Middle frontal gyrus (tissue), 1 donor: ENCODE measurements at regions not wholly inside any gene's neighbourhood (a gene's known extent, or its start where the extent isn't known, plus 50 kb on each side); places are given as distances from the start of the nearest gene placed in this dataset.

Experiments
- DNase-seq: peaks from one replicate; pipeline ENCODE4 v3.0.0-alpha.2; 2015; ENCODE audit warnings: low spot score; ENCODE audit errors: extremely low spot score

DNA sequence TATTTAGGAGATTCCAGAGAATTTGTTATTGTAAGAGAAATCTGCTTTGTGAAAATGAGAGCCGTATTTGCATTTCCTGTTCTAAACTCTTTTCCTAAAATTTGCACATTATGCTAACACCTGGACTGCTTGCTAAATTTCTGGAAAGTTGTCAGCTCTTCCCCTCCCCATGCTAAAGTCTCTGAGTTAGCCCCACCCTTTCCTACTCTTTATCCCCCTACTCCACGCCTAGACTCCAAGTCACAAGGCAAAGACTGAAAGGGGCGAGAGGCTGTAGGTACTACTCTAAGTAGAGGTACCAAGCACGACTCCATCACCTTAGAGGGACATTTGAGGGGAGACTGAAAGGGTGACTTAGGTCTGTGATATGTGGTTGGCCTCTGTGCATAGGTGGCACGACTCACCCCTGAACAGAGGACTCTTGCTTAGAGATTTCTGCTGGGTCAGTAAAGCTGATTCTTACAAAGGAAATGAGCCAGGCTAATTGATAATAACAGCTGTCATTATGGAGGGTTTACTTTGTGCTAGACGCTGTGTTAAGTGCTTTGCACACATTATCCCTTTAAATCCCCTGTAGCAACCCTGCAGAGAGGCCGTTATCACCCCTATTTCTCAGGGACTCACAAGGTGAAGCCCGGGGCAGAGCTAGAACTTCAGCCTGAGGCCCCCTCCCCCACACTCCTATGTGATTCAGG is 373.5 kb downstream of the EN1 start:
- no peak for DNase-seq

DNA sequence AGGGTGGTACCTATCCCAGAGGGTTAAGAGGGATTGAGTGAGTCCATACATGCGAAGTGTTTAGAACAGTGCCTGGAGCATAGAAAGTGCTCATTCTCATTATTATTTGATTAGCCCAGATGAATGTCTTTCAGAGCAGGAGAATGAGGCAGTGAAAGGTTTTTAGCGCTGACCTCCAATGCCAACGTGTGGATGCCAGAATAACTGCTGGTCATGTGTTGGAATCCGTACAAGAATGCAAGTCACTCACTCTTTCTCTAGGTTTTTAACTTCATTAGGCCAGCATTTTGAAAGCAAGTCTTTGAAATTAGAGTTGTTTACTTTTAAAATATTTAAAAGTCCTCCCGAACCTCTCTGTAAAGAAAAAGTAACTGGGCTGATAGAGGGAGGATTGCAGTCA is 374.2 kb downstream of the EN1 start:
- no peak for DNase-seq

GRCh38 chr2:118470297-118470696 is 377.2 kb downstream of the EN1 start:
- DNase-seq: no peak

GRCh38 chr2:118469103-118469502 is 378.3 kb downstream of the EN1 start:
- DNase-seq: no peak

GRCh38 chr2:118464546-118465265 is 376.4 kb downstream of the INSIG2 start:
- DNase-seq: no peak

DNA sequence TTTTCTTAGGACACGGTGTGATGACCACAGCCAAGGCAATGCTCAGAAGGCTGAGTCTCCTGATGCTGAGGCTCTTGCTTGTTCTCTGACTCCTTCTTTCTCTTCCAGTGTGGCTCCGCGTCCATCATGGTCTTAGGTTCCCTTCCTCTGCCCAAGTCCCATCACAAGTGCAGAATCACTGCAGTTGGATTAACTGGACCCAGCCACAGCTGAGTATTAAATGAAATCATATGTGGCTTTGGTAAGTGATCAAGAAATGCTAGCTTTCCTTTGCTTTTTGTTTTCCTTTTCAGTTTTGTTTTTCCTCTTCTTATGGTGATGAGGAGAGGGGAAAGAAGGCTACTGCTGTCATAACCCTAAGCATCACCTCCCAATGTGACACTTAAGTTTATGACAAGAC is 375.8 kb downstream of the INSIG2 start:
- no peak for DNase-seq

GRCh38 chr2:118460425-118460824 is 372.2 kb downstream of the INSIG2 start:
- DNase-seq: no peak

GRCh38 chr2:118459426-118459825 is 371.2 kb downstream of the INSIG2 start:
- DNase-seq: no peak

DNA sequence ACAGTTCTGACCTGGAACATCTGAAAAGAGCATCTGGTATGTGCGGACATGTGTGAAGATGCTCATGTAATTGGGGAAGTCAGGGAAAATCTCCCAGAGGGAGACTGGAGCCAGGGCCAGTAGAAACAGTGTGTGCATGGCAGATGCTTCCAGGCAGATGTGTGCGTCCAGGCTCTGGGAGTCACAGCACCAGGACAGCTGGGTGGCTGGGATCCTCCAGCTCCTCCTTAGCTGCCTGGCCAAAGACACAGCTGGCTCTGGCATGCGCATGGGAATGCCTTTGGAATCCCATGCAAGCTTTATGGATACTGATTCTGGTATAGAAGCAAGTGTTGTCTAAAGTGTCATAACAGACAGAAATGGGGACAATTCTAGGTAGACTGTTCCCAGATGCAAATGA is 369.7 kb downstream of the INSIG2 start:
- no peak for DNase-seq

DNA sequence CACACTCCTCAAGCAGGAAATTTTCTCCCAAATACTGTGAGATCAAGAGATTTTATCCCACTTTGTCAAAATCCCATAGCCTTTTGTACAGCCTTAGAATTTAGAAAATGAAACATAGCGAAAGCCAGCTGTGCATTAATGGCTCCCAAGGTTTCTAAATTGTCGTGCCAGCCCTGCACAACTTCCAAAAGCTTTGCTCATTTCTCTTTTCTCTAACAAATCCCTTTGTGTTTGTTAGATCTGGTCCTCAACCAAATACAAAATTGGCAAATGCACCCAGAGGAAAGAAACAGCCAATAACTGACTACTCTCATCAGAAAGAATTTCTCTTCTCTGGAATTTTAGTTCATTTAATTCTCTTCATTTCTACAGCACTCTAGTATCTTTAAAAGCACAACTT is 361.1 kb downstream of the INSIG2 start:
- DNase-seq: no peak

DNA sequence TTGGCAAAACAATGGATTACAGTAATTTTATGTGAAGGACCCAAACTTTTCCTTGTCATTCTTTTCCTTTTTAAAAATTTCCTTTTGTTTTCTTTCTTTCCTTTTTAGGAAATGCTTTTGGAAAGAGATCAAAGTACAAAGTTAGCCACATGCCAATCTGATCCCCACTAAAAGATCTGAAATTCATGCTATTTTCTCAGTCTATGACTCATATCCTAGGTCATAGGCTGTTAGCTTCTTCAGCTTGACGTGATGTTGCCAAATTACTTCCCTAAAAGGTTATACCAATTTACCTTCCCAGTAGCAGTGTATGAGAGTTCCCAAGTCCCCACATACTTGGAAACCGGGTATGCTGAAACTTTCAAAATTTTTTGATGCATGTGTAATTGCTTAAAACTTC is 355.3 kb downstream of the INSIG2 start:
- no peak for DNase-seq

DNA sequence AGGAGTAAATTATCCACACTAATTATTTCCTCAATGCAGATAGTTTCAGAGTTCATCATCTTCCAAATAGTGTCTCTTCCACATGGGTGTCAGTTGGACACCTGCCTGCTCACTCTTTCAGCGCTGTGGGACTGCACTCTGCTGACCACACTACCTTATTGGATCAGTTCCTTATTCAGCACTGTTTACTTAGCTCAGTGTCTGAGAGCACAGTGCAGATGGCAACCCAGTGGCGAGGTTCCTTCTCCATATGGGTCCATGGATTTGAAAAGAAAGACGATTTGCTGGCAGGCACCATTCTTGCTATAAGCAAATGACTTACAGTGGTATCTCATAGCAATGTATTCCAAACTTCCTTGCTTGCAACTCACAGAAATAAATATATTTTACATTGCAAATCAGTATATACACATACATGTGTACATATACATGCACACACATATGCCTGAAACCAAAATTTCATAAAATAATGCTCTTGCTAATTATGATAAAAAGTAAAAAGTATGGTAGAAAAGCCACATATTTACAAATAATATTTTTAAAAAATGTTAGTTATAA is 354.8 kb downstream of the INSIG2 start:
- DNase-seq: no peak

DNA sequence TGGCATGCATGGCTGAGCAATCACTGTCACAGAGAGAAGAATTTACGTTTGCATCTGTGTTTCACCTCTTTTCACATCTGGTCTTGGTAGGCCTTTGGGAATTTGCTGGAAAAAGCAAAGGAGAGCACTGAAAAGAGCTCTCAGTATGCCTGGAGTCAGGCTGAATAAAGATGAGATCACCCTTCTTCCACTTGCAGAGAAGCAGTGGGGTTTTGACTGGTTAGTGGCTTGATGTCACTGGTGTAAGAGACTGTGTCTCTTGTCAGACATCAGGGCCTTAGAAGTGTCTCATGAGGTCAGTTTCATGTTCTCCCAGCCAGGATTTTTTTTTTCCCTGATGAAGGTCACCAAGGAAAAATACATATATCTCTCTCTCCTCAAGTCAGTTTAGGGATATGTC is 353.8 kb downstream of the INSIG2 start:
- no peak for DNase-seq

- no peak for DNase-seq
These were observed 352.3 kb downstream of the INSIG2 start for GRCh38 chr2:118440404-118441098.

GRCh38 chr2:118437501-118437900 is 349.2 kb downstream of the INSIG2 start:
- no peak for DNase-seq

- no peak for DNase-seq
These were observed 343.7 kb downstream of the INSIG2 start for GRCh38 chr2:118431997-118432396.

DNA sequence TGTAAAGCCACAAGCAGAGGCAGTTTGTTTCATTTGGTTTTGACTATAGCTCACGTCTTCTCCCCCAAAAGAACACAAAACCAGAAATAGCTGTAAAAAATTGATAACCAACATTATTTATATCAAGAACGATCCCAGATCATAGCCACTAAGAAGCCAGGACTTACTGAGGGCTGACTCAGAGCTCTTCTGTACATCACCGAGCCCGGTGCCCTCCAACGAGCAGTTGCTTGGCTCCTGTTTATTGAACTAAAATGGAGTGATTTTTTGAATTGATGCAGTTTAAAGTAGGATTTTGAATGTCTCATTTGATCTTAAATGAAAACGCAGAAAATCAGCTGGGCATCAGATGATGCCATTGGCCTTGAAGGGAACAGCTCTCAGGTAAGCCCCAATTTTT is 343.3 kb downstream of the INSIG2 start:
- no peak for DNase-seq

DNA sequence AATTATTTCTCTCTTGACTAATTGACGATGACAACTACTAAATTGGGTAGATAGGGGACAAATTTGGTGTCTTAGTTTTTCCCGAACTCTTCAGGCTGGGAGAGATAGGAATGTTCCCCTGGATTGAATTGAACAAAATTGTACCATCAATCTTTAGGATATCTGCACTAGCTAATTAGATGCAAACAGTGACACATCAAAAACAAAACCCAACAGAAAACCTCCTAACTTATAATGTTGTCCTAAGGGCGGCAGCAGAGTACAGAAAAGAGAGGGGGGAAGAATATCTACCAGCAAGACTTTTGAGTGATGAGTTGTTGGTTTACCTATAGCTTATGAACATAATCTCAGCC is 342.9 kb downstream of the INSIG2 start:
- no peak for DNase-seq

GRCh38 chr2:118430510-118431164 is 342.4 kb downstream of the INSIG2 start:
- no peak for DNase-seq

DNA sequence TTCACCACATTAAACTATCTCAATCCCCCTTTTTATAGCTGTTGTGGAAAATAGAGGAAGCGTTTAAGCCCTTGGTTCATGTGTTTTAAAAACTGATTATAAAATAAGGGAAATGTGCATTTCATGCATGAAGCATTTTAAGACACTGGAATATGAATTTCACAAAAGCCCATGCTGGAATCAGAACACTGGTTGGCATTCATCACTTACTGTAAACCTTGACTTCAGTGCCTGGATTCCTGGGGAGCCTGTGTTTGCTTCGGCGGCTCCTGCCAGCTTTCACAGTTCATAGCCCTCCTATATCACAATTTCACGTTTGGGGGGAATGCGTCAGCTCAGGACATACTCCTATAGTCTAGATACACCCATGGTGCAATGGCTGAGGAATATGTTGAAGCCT is 336.9 kb downstream of the INSIG2 start:
- no peak for DNase-seq

- no peak for DNase-seq
These were observed 335.5 kb downstream of the INSIG2 start for GRCh38 chr2:118423776-118424175.

DNA sequence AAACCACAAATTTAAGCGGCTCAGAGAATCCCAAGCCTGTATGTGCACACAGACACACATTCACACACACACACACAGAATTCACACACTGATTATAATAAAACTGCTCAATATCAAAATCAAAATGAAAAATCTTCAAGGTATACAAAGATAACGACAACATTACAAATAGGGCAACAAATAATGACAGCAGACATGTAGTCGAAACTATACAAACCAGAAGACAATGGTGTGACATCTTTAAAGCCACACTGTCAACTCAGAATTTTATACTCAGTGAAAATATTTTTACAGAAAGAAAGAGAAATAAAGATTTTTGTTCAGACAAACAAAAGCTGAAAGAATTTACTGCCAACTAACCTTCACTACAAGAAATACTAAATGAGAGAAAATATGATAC is 333.4 kb downstream of the INSIG2 start:
- no peak for DNase-seq
